Neutrophil (primary cell): ENCODE measurements at regions not wholly inside any gene's neighbourhood (a gene's known extent, or its start where the extent isn't known, plus 50 kb on each side); places are given as distances from the start of the nearest gene placed in this dataset.

Experiments
- H3K27ac ChIP-seq: fragments of 200-600 bp; sonication (generic); 2 replicates; pipeline ENCODE4 v1.5.1; 2016; ENCODE audit warnings: mild to moderate bottlenecking, moderate library complexity
- H3K27me3 ChIP-seq: fragments of 200-600 bp; sonication (generic); 2 replicates; pipeline ENCODE4 v1.6.0; 2016; ENCODE audit warnings: mild to moderate bottlenecking
- H3K36me3 ChIP-seq: fragments of 200-600 bp; sonication (generic); 2 replicates; pipeline ENCODE4 v1.5.1; 2017
- H3K4me1 ChIP-seq, 2 experiments: fragments of 200-600 bp in 1 of 2; sonication (generic) in 1 of 2; 1 replicate in 1 of 2; 2 replicates in 1 of 2; pipeline versions ENCODE4 v1.5.1 to v1.6.1; 2013 to 2016; ENCODE audit warnings: low read depth in 1 of 2, low read length in 1 of 2, mild to moderate bottlenecking in 1 of 2, moderate library complexity in 1 of 2; ENCODE audit not compliant: control insufficient read depth in 1 of 2, insufficient read depth in 1 of 2
- H3K4me3 ChIP-seq, 2 experiments: fragments of 200-600 bp in 1 of 2; sonication (generic) in 1 of 2; 1 replicate in 1 of 2; 2 replicates in 1 of 2; pipeline ENCODE4 v1.5.1; 2013 to 2016; ENCODE audit warnings: low read depth in 1 of 2, low read length in 1 of 2, mild to moderate bottlenecking in 1 of 2, moderate library complexity in 1 of 2
- H3K9me3 ChIP-seq: fragments of 200-600 bp; sonication (generic); 2 replicates; pipeline ENCODE4 v1.5.1; 2016
- TF ChIP-seq, protein P1 (sequence below): fragments of 200-600 bp; sonication (generic); IDR thresholded peaks from 2 replicates; pipeline ENCODE4 v1.5.1; 2016; ENCODE audit warnings: antibody characterized with exemption

- TF ChIP-seq, protein P1, sequence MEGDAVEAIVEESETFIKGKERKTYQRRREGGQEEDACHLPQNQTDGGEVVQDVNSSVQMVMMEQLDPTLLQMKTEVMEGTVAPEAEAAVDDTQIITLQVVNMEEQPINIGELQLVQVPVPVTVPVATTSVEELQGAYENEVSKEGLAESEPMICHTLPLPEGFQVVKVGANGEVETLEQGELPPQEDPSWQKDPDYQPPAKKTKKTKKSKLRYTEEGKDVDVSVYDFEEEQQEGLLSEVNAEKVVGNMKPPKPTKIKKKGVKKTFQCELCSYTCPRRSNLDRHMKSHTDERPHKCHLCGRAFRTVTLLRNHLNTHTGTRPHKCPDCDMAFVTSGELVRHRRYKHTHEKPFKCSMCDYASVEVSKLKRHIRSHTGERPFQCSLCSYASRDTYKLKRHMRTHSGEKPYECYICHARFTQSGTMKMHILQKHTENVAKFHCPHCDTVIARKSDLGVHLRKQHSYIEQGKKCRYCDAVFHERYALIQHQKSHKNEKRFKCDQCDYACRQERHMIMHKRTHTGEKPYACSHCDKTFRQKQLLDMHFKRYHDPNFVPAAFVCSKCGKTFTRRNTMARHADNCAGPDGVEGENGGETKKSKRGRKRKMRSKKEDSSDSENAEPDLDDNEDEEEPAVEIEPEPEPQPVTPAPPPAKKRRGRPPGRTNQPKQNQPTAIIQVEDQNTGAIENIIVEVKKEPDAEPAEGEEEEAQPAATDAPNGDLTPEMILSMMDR, result no peak
- Histone ChIP-seq H3K4me3 (no peak overlapping the region), H3K9me3 (no peaks in the 10 kb centered on the region)
Observed at GRCh38 chr9:106639873-106640568, 222.9 kb upstream of the ZNF462 start.

DNA sequence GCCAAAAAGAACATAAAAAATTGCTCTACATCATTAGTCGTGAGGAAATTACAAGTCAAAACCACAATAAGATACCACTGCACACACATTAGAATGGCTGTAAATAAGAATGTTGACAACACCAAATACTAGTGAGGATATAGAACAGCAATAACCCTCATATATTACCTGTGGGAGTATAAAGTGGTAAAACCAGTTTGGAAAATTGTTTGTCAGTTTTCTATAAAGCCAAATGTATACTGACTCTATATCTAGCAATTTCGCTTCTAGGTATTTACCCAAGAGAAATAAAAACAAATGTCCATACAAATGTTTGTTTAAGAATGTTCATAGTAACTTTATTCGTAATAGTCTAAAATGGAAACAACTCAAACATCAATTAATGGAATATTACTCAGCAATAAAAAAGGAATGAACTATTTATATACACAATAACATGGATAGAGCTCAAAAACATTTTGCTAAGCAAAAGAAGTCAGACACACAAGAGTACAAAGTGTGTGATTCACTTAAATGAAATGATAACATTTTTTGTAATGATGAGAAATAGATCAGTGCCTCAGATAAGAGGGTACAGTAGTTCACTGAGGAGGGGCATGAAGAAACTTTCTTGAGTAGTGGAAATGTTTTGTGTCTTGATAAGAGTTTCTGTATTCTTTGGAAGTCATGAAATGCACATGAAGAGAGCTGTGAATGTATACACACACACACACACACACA is 219.6 kb upstream of the ZNF462 start:
- H3K4me3 ChIP-seq, result no peak overlapping the region
- no peaks in the 10 kb centered on the region for H3K36me3 ChIP-seq
- TF ChIP-seq, protein P1, result no peak
- no peaks in the 10 kb centered on the region for H3K27me3 ChIP-seq
- no peak overlapping the region for H3K27ac ChIP-seq
- H3K9me3 ChIP-seq, result no peaks in the 10 kb centered on the region
- no peaks in the 10 kb centered on the region for H3K4me1 ChIP-seq

More at GRCh38 chr9:106639873-106640568, 222.9 kb upstream of the ZNF462 start:
- H3K36me3 ChIP-seq, result no peaks in the 10 kb centered on the region
- H3K4me1 ChIP-seq, result no peaks in the 10 kb centered on the region
- no peaks in the 10 kb centered on the region for H3K27me3 ChIP-seq
- no peak overlapping the region for H3K27ac ChIP-seq

GRCh38 chr9:106644661-106645060 is 218.3 kb upstream of the ZNF462 start:
- Histone ChIP-seq H3K27ac (no peak overlapping the region), H3K9me3 (no peaks in the 10 kb centered on the region), H3K27me3 (no peaks in the 10 kb centered on the region), H3K36me3 (no peaks in the 10 kb centered on the region), H3K4me1 (no peaks in the 10 kb centered on the region), H3K4me3 (no peak overlapping the region)
- TF ChIP-seq, protein P1, result no peak

- no peaks in the 10 kb centered on the region for H3K27me3 ChIP-seq
Observed at GRCh38 chr9:106648799-106649198, 214.2 kb upstream of the ZNF462 start.

DNA sequence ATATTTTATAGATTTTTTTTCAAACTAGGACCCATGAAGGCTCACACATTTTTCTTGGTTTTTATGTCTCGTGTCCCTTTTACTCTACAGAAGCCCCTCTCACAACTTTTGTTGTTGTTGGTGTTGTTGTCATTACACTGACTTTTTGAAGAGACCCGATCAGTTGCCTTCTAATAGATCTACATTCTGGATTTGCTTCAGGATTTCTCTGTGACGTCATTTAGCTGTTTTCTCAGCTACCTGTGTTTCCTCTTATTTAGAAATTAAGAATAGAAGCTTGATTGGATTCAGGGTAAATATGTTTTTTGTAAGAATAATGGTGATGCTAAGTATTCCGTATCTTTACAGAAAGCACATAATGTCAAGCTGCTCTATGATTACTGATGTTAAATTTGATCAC is 213.3 kb upstream of the ZNF462 start:
- no peak overlapping the region for H3K27ac ChIP-seq
- H3K36me3 ChIP-seq, result no peaks in the 10 kb centered on the region
- no peak overlapping the region for H3K4me3 ChIP-seq
- H3K27me3 ChIP-seq, result no peaks in the 10 kb centered on the region
- no peaks in the 10 kb centered on the region for H3K4me1 ChIP-seq
- TF ChIP-seq, protein P1, result no peak
- no peaks in the 10 kb centered on the region for H3K9me3 ChIP-seq

More at GRCh38 chr9:106648799-106649198, 214.2 kb upstream of the ZNF462 start:
- no peaks in the 10 kb centered on the region for H3K9me3 ChIP-seq
- no peaks in the 10 kb centered on the region for H3K36me3 ChIP-seq
- TF ChIP-seq, protein P1, result no peak
- no peak overlapping the region for H3K27ac ChIP-seq
- H3K4me1 ChIP-seq, result no peaks in the 10 kb centered on the region
- no peak overlapping the region for H3K4me3 ChIP-seq
